Body of pancreas (tissue), 4 donors: ENCODE measurements at regions not wholly inside any gene's neighbourhood (a gene's known extent, or its start where the extent isn't known, plus 50 kb on each side); places are given as distances from the start of the nearest gene placed in this dataset.

ENCODE experiments used
- CTCF ChIP-seq, 7 experiments: fragments of 450-650 bp in 4 of 7; fragments of 200-600 bp in 3 of 7; sonication (generic) in 3 of 7; IDR thresholded peaks; one replicate each; pipeline ENCODE4 v1.5.1; 2016 to 2019; ENCODE audit warnings: antibody characterized with exemption in 7 of 7
- POLR2A ChIP-seq, 3 donors: fragments of 450-650 bp; IDR thresholded peaks; one replicate each; pipeline ENCODE4 v1.6.1; 2016; ENCODE audit warnings: antibody characterized with exemption in 3 of 3, mild to moderate bottlenecking in 2 of 3

- TF ChIP-seq CTCF (IDR thresholded peaks at IDR 0.05) (no peak), POLR2A (IDR thresholded peaks at IDR 0.05) (no peak)
Measured at GRCh38 chr5:120219988-120220387, 244.1 kb upstream of the PRR16 start.
